C1 segment of cervical spinal cord (tissue), 14 donors: ENCODE measurements at regions not wholly inside any gene's neighbourhood (a gene's known extent, or its start where the extent isn't known, plus 50 kb on each side); places are given as distances from the start of the nearest gene placed in this dataset.
"Not testable (repeated sequence)": the region's sequence is repeated elsewhere in the genome, so short reads cannot be mapped to it uniquely, and the experiment has no call there.

ENCODE experiments used
- DNase-seq, 14 donors: peaks; one replicate each; lab custom pipeline; 2025; lab: John Stamatoyannopoulos, UW

DNA sequence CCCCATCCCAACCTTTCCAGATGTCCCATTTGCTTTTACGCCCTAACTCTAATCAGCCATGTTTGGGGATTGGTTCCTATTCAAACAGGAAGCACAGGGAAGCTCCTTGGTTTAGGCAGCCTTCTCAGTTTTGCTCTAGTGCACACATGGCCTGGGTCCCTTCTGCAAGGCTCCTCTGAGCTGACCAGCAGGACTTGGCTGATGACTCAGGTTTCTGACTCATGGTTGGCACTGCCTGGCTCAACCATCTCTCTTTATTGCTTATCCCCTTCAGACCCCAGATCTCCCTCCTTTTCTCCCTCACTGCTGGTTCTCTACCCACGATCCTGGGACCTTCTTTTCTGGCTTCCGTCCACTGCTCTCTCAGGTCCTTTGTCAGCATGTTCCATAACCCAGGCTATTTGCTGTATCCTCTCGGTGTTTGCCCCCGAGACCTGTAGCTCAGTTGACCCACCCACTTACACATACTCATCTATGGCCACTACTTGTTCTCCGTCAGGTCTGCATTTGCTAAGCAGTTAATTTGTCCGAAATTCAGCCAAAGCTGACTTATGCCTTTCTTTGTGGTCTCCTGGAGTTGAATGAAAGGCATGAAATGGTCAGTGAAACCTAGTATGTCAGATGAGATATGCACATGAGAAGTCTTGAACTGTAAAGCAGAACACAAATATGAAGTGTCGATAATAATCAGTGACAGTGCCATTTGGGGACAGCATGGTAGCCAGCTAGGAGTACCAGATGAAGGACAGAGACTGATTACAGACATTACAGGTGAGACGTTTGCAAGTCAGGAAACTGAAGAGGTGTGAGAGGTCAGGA is 323.5 kb upstream of the ROPN1 start:
- DNase-seq = peak in 2 of 14 donors; percentile 13 to 14

DNA sequence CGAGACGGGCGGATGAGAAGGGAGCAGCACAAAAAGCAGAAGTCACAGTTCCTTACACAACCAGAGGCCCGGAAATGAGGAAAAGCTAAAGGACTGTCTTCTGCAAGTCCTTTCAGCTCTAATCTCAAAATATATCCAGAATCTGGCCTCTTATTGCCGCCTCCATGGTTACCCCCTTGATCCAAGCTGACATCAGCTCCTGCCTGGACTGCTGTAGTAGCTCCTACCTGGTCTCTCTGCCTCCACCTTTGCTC is 324.0 kb upstream of the ROPN1 start:
- DNase-seq = no peak

DNA sequence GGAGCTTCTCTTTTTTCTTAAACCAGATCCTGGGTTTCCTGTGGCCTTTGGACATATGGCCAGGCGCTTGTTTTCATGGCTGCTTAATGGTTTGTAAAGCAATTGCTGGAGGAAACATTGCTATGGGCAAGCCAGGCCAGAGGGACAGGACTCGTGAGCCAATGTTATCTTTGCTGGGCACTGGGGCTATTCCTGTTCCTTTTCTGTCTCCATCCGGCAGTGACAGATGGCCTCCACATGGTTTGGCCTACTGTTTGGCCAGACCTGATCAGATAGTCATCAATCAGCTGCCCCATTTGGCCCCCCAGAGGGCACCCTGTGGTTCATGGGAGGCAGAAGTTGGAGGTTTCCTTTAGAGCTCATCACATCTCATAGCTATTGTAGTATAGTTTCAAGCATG is 326.1 kb upstream of the ROPN1 start:
- peak in 3 of 14 donors; percentile 3 to 94 (median 29) for DNase-seq

DNA sequence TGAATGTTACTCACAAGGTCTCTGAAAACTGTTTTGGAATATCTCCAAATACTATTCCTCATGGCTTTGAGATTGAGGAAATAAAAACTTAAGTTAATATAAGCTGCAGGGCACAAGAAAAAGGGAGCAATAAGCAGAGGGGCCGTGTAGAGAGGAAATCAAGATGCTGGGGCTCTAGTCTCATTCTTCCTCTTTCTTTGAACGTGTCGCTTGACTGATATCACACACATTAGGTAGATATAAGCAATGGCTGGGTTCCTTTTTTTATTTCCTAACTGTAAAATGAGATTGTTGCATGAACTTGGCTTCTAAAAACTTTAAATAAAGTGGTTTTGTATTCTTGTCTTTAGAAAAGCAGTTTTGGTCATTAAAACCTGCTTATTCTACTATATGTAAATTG is 326.7 kb upstream of the ROPN1 start:
- peak in 1 of 14 donors; percentile 25 for DNase-seq

DNA sequence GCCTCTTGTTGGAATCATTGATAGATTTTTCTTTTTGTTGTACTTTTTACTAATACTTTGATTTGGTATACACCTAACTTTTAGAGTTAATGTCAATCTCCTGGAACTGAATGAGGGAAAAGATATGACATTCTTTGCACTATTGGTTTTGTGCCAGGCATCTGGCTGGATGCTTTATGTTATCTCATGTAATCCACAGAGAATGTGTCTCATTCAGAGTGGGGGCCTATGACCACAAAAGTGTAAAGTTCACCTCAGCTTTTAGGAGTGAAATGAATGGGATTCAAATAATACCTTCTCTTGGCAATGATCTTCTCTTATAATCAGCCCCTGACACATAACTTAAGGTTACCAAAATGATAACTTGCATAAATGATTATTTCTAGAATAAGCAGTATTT is 329.1 kb upstream of the ROPN1 start:
- no peak for DNase-seq

DNA sequence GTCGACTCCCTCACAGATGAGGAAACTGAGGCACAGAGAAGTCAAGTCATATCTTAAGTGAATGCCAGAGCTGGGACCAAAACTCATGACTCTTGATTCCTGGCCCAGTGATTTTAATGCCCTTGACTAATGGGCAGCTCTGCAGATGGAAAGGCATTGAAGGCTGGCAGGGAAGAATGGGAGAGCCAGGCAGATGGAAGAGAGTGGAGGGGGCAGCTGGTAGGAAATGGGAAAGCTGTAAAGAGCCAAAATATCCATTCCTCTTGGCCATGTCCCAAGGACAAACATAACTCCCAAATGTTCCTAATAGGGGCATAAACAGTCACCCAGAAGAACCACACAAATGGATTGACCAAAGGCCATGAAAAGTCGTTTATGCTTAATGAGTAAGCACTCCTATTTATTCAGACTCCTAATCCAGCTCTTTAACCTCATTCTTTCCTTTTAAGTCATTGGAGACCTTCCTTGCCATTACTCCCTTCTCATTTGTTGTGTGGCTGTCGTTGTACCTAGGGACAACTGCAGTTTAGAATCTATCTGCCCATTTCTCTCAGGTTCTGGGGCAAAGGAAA is 330.5 kb upstream of the ROPN1 start:
- DNase-seq = peak in 1 of 14 donors; percentile 44

DNA sequence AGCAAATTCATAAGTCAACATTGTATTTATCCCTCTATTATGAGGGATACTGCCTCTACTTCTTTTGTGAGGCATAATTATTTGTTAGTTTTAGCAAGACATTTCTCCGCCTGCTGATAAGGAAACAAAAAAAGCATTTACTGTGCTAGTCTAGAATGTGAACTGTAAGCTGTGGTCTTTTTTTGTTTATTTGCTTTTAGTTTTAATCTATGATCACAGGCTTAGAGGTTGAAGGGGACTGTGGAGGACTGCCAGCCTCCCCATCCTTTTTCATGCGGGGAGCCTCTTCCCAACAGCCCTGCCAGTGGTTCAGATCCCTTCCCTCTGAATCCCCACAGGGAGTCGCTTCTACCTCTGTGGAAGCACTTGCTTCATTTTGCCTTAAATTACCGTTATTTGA is 331.0 kb upstream of the ROPN1 start:
- DNase-seq = no peak

DNA sequence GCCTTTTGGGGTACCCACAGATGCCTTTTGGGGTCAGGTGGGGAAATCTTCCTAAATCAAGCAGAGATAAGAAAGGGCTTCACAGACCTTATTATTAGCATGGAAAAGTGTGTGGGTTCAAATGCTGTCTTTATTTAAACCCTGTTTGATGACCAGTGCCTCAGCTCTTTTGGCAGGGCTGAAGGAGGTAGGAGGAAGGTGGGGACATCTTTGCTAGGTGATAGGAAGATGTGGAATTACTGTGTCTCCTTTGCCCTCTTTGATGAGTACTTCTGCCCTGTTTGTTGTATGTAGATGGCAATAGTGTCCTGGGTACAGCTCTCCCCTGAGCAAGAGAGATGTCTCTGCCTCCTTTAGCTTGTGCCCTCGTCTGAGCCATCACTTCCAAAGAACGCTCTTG is 333.3 kb upstream of the ROPN1 start:
- no peak for DNase-seq

DNA sequence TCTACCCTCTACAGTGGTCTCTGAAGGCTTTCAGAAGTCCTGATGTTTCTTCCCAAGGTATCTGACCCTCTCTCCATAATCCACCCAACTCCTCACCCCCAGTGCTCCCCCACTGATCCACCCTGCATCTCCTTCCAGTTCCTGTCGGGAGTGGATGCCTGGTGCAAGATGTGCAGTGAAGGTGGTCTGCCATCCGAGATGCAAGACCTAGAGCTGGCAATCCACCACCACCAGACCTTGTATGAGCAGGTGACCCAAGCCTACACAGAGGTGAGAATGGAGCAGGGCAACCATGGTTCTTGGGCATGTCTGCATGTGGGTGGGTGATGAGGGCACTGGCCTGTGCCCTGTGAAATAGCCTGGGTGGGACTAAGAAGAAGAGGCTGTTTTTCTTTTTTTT is 337.8 kb upstream of the ROPN1 start:
- no peak for DNase-seq

DNA sequence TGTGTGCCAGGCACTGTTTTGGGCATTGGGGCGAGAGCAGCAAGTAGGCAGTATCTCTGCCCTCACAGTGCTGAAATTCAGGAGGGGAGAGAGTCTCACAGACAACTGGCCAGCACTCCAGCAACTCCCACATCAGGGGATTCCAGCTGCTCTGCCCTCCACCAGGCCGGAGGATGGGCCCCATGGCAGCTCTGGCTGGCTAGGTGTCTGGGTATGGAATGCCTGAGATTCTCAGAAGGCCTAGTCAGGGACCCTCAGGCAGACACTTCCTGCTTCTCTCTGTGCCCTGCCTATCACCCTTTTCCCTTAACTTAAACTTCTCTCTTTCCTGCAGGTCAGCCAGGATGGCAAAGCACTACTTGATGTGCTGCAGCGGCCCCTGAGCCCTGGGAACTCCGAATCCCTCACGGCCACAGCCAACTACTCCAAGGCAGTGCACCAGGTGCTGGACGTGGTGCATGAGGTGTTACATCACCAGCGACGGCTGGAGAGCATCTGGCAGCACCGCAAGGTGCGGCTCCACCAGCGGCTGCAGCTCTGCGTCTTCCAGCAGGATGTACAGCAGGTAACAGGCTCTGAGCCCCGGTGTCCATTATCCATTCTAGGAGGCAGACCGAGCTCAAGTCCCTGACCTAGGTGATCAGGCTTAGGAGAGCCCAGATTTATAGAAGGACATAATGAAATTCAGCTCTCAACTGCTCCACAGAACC is 342.2 kb upstream of the ROPN1 start:
- no peak for DNase-seq

DNA sequence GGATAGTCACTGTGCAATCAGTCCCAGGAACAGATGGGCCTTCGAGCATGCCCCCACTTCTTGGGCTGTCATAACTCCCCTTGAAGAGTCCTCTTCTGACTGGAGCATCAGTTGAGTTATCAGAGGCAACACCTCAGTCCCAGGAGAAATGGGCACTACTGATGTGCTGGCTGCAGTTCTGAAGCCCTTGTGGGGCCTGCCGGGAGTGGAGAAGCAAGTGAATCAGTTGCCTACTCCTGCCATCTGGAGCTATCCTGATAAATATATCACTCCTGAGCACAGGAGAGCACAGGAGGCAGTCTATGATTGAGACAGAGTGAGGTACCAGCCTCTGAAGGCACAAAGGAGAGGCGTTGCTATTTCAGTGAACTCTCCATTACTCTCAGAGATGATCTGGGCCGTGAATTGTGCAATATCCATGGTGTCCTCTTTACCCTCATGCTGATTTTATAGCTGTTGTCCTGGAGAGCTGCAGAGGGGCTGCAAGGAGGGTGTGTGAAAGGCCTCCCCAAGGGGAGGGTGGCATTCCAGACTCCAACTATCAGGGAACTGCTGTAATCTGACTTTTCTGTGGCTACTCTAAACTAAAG is 344.2 kb upstream of the ROPN1 start:
- DNase-seq = no peak

DNA sequence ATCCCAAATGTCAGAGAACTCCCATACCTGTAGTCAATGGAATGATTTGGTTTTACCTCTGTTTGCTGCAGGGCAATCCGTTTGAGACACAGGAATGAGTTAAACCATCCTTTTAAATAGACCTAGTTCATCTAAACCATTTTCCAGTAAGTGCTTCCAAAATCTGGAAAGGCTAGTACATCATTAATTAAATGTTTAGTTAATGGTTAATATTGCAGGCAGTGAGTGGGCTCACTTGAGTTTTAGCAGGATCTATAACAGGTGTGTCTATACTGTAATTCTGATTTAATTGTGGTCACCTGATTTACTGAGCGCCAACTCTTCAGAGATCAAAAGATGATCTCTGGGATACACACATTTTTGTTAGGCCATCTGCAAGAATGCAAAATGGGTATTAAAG is 353.9 kb upstream of the ROPN1 start:
- no peak for DNase-seq

DNA sequence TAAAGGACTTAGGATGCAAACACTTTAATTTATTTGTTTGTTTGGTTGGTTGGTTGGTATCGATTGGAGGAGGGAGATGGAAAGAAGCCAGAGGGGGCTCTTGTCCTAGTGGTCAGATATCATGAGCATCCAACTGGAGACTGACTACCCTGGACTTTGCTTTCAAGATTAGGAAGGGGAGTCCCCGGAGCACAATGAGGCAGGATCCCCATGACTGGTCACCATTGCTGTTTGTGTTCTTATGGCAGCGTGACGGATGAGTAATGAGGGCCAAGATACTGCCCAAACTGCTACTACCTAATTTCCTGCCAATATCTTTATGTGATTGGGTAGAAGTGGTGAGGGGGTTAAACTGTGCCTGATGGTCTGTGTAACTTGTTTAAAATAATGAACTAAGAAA is 354.6 kb upstream of the ROPN1 start:
- no peak for DNase-seq

DNA sequence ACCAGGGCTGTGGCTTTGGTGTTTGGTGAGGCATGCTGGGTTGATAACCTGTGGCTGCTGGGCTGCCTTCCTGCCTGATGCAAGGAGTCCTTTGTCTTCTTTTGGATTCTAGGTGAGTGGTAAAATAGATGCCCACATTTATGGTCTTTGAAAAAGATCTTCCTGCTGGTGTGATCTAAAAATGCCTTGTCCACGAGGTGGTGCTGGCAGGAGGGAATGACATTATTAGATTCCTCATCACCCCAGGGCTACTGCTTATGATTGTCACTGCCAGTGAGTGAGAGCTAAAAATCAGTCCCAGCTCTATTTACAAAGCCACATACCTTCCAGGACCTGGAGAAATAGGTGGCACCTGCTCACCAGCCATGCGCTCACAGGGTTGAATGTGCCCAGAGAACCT is 355.5 kb upstream of the ROPN1 start:
- DNase-seq = no peak

DNA sequence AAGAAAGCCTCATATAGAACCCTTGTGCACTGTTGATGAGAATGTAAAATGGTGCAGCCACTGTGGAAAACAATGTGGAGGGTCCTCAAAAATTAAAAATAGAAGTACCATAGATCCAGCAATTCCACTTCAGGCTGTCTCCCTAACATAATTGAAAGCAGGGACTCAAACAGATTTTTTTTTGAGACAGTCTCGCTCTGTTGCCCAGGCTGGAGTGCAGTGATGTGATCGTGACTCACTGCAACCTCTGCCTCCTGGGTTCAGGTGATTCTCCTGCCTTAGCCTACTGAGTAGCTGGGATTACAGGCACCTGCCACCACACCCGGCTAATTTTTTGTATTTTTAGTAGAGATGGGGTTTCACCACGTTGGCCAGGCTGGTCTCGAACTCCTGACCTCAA is 356.6 kb upstream of the ROPN1 start:
- DNase-seq = not testable (repeated sequence)

DNA sequence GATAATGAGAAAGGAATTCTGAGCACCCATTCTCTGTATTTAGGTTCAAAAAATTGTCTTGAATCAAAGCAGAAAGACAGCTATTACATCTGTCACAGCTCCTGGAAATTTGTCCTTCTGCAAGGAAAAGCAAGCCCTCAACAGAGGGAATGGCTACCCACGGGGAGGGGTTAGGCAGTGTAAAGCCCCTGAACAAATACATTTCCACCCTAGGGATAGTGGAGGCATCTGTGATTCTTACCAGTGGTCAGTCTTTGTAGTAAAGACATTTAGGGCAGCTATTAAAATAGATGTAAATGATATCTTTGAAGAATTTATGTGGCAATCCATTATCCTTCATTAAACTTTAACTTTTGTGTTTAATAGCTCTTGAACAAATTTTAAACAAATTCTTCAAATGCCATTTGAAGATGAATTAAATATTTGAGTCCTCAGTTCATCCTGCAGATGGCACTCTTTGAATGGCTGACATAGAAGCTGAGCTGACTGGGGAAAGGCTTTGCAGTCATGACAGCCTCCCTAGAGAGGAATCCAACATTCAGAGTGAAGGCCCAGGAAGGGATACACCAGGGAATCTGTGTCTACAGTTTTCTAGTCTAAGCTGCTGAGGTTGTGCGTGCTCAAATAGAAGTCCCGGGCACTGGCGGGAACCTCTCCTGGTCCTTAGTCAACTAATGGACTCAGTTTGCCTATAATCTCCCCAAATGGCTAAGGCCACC is 359.7 kb upstream of the ROPN1 start:
- DNase-seq = peak in 6 of 14 donors; percentile 1 to 20 (median 7)

DNA sequence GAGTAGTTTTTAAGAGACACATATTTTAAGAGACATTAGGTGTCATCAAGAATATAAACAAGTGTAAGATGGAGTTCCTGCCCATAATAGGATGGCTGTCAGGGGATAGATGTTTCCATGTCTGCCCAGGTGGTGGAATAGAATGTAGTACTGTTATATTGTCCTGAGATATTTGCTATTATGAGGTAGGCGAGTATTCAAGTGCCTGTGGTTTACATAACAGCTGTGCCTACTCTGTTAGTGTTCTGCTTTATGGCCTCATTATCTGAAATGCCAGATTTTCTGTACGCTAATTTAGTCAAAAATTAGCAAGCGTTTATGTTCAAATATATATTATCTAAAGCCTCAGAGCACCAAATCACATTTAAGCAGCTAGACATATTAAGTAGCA is 360.2 kb upstream of the ROPN1 start:
- no peak for DNase-seq

DNA sequence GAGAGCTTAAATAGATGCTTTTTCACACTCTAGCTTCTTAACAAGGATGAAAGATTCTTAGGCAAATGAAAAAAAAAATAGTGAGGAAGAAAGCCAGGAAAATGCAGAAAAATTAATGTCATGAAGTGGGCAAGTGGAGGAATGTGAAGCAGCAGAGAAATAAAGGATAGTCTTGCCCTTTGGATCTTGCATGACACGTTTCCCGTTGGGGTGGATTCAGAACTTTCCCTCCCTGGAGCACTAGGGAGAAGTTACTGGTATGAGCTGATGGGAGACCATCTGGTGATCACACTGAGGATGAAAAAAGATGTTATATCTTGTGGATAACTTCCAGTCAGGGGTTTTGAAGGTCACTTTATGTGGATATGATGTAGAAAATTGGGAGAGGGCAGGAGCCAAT is 361.8 kb upstream of the ROPN1 start:
- no peak for DNase-seq

DNA sequence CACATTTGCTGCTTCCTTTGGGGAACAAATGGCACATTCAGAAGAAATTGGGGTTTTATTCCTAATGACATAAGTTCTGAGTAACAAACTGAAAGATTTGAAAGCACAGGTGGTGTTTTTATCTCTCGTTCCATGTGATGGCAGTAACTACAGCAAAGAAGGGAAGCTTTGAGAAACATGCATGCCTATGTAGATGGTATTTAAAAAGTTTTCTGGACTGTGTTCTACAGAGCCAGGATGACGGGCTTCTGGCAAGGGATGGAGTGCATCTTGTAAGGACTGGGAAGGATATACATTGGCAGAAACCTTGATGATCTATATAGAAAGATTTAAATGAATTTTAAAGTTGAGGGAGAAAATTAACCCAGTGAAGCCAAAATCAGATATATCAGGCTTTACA is 362.2 kb upstream of the ROPN1 start:
- no peak for DNase-seq

DNA sequence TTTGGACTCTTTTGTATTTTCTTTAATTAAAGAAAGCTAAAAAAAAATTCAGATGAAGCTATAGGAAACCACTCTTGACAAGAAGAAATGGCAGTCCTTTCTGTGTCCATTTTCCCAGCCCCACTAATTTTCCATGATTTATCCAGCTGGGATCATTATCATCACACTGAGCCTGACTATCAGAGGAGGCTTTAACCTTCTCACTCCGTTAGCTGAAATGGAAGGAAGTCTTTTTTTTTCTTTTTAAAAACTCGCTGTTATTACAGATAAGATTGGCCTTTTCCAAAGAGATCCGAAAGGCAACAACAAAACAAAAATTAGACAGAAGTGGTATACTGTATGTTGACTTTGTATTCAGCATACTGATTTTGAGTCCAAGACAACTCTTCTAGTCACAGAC is 366.2 kb upstream of the ROPN1 start:
- DNase-seq = no peak

DNA sequence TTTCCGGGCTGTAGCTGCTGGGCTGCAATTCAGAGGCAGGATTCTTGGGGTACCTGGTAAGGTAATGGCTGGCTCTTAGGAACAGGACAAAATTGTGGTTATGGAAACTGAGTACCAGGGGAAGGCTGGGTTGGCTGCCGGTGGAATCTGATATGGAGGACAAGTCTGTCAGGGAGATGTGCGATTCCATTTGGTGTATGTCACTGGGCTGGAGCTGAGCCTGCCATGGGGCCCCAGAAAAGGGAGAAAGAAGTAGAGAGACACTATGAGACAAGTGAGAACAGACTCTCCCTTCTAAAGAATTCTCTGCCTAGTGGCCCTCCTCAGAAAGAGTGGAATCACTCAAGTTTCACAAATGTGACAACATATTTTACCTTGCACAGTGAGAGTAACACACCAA is 368.2 kb upstream of the ROPN1 start:
- no peak for DNase-seq

DNA sequence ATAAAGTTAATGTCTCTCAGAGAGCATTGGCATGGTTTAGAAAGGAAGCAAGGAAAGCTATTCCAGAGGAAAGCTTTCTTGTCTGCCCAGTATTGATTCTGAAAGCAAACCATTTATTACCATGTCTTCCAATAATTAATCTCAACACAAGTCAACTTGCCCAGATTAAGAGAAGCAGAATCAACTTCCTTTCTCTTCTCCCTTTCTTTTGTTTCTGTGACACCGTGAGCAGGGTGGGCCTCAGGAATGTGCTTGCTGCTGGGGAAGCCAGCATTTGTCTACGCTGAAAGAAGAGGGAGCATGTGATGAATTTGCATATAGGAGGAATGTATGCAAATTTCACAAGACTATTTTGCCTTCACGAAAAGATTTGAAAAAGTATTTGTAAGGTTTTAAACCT is 368.6 kb upstream of the ROPN1 start:
- DNase-seq = no peak
